HS-5 (cell line): ENCODE measurements at regions not wholly inside any gene's neighbourhood (a gene's known extent, or its start where the extent isn't known, plus 50 kb on each side); places are given as distances from the start of the nearest gene placed in this dataset.
"Not testable (repeated sequence)": the region's sequence is repeated elsewhere in the genome, so short reads cannot be mapped to it uniquely, and the experiment has no call there.

ENCODE experiments used
- DNase-seq: peaks from one replicate; pipeline ENCODE4 v3.0.0-alpha.2; 2012; ENCODE audit warnings: low read depth

GRCh38 chr6:149127212-149127611, 190.3 kb upstream of the TAB2 start:
- peak; percentile 49 for DNase-seq

- no peak for DNase-seq
These were observed 188.9 kb upstream of the TAB2 start for GRCh38 chr6:149128489-149129145.

GRCh38 chr6:149129371-149130077, 188.0 kb upstream of the TAB2 start:
- peak; percentile 73 for DNase-seq

GRCh38 chr6:149130090-149130489, 187.4 kb upstream of the TAB2 start:
- DNase-seq, result no peak

GRCh38 chr6:149130508-149130907, 187.0 kb upstream of the TAB2 start:
- DNase-seq, result no peak

DNA sequence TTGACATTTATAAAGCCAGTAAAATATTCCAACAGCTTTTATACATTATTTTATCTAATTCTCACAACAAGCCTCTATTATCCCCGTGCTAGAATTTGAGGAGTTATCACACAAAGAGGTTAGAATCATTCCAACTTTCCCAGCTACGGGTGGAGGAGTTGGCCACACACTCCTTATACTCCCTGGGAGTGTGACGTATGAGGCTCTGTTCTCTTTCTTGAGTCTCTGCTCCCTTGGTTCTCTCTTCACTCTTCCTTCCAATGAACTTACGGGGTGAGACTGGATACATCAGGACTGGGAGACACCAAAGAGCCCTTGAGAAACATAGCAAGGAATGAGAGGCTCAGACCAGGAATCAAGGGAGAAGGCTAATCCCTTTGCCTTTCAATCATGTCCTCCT, 185.6 kb upstream of the TAB2 start:
- DNase-seq, result no peak

GRCh38 chr6:149132336-149132735, 185.2 kb upstream of the TAB2 start:
- no peak for DNase-seq

- peak; percentile 11 for DNase-seq
These were observed 183.0 kb upstream of the TAB2 start for GRCh38 chr6:149134511-149134933.

DNA sequence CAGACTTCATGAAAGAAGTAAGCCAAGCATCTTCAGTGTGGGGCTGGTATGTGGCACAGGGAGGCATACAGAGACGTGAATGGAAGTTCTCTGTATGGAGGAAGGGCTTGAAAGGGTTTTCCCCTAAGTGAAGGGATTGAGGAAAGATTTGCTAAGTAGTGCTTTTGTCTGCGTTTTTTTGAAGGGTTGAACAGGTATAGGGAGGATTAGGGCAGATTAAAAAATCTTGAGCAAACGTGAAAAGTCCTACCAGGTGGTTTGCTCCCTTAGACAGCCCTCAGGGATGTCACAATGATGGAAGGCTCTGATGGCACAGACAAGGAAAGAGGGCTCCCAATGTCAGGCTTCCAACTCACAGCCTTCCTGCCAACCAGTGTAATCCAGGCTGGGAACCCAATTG, 181.7 kb upstream of the TAB2 start:
- no peak for DNase-seq

- no peak for DNase-seq
These were observed 181.1 kb upstream of the TAB2 start for GRCh38 chr6:149136273-149136912.

DNA sequence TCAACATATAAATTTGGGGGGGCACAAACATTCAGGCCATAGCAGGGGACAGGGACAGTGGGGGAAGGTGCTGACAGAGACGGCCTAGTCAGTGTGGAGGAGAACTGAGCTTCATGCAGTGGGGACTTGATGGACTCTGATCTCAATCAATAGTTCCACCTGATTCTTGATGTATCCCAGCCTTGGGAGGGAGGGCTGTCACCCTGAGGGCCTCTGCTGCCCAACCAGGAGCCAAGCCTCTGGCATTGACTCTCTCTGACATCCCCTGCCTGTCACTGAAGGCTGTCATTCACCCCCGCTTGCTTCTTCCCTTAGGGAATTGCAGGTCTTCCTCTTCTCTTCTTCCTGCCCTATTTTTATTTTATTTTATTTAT, 180.6 kb upstream of the TAB2 start:
- no peak for DNase-seq

GRCh38 chr6:149137594-149137993, 179.9 kb upstream of the TAB2 start:
- no peak for DNase-seq

DNA sequence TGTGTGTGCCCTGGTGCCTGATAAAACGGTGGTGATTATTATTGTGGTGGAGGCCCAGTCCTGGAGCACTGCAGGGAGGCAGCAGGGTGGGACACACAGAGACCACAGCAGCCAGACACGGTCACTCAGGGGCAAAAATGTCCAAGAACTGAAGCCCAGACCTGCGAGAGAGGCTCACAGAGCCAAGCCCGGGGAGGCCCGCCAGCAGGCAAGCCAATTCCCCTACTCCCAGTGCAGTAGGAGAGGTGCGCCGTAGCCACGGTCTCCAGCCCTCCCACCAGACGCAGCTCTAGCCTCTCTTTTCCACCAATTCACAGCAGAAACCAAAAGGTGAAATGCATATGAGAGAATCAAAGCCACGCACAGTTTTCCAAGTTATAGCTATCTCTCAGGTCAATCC, 179.4 kb upstream of the TAB2 start:
- DNase-seq, result no peak

GRCh38 chr6:149138699-149139294, 178.7 kb upstream of the TAB2 start:
- DNase-seq, result no peak

- DNase-seq, result no peak
These were observed 177.8 kb upstream of the TAB2 start for GRCh38 chr6:149139782-149140136.

- no peak for DNase-seq
These were observed 177.2 kb upstream of the TAB2 start for GRCh38 chr6:149140137-149140909.

DNA sequence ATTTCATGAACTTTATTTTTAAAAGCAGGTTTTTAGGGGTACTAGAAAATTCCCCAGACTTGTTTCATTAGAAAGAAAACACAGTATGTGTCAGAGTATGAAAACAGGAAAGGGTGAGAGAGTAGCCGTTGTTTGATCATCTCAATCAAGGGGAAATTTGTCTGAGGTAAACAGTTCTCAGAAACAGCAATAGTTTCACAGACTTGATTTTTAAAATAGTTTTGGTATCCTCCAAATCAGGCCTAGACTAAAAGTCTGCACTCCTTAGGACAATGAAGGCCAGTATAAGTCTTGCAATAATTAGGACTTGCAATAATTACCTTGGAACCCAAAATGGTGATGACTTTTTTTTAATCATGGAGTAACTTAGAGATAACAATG, 176.6 kb upstream of the TAB2 start:
- no peak for DNase-seq

DNA sequence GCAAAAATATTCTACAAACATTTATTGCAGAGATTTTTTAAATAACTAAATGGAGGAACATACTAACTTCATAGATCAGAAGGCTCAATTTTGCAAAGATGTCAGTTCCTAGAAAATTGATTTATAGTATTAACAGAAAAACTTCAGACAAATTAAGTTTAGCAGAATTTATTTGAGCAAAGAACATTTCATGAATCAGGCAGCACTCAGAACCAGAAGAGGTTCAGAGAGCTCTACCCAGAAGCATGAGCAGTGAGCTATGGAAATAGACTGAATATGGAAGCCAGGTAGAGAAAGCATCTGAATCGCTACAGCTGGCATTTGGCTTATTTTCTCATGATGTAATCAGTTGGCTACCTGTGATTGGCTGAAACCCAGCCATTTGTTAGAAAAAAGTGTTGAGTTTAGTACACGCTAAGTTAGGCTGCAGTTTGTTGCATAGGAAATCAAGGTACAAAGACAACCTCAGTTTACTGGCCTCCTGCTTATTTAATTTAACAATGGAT, 174.5 kb upstream of the TAB2 start:
- no peak for DNase-seq

DNA sequence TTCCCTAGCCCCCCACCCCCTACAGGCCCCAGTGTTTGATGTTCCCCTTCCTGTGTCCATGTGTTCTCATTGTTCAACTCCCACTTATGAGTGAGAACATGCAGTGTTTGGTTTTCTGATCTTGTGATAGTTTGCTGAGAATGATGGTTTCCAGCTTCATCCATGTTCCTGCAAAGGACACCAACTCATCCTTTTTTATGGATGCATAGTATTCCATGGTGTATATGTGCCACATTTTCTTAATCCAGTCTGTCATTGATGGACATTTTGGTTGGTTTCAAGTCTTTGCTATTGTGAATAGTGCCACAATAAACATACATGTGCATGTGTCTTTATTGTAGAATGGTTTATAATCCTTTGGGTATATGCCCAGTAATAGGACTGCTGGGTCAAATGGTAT, 171.7 kb upstream of the TAB2 start:
- DNase-seq, result not testable (repeated sequence)

DNA sequence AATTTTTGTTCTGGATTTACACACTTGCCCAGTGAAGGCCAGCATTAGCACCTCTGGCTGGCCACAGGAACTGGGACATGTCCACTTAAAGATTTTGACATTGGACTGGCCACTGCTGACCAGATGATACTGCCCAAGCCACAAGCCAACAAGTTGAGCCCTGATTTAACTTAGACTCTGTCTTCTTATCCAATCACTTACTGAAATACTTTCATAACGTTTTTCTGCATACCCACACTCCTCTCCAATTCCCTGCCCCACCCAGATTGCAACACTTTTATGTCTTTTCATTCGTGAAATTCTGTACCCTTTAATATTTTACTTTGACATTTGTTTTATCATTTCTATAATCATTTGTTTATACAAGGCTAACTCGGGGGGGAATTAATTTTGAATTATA, 170.3 kb upstream of the TAB2 start:
- DNase-seq, result no peak

GRCh38 chr6:149147938-149148718, 169.4 kb upstream of the TAB2 start:
- DNase-seq, result no peak
